SK-N-MC (cell line): ENCODE measurements at regions not wholly inside any gene's neighbourhood (a gene's known extent, or its start where the extent isn't known, plus 50 kb on each side); places are given as distances from the start of the nearest gene placed in this dataset.

Source experiments
- DNase-seq: peaks from one replicate; pipeline ENCODE4 v3.0.0-alpha.2; 2011; ENCODE audit warnings: low read depth, low spot score
- H3K27ac ChIP-seq: fragments of 200-600 bp; sonication (generic); 2 replicates; pipeline ENCODE4 v1.5.1; 2016; ENCODE audit warnings: mixed run types
- H3K36me3 ChIP-seq: fragments of 200-600 bp; sonication (generic); 2 replicates; pipeline ENCODE4 v1.6.1; 2017; ENCODE audit warnings: antibody characterized with exemption, low read length, mixed read lengths; ENCODE audit not compliant: insufficient read depth
- H3K4me3 ChIP-seq: fragments of 200-600 bp; sonication (generic); 2 replicates; pipeline ENCODE4 v1.5.1; 2016
- H3K9ac ChIP-seq: fragments of 200-600 bp; sonication (generic); 2 replicates; pipeline ENCODE4 v1.8.0; 2017; ENCODE audit warnings: mixed run types, mixed read lengths; ENCODE audit not compliant: insufficient read length
- H3K9me3 ChIP-seq: fragments of 200-600 bp; sonication (generic); 2 replicates; pipeline ENCODE4 v1.6.1; 2017; ENCODE audit warnings: low read depth, mild to moderate bottlenecking, antibody characterized with exemption, low read length, moderate library complexity, mixed read lengths
- EZH2 ChIP-seq: fragments of 200-600 bp; sonication (generic); IDR thresholded peaks from one replicate; pipeline ENCODE4 v1.6.1; 2017; ENCODE audit warnings: antibody characterized with exemption
- FOXP2 ChIP-seq: optimal IDR thresholded peaks from 2 replicates; pipeline ENCODE3; 2011; ENCODE audit warnings: mild to moderate bottlenecking, moderate library complexity; ENCODE audit not compliant: insufficient read depth; ENCODE audit errors: extremely low read length, control extremely low read depth
- POLR2AphosphoS5 ChIP-seq: IDR thresholded peaks from 2 replicates; pipeline ENCODE4 v1.6.1; 2012; ENCODE audit warnings: mild to moderate bottlenecking, low read depth, low read length, borderline replicate concordance

- Histone ChIP-seq H3K36me3 (no peaks in the 10 kb centered on the region), H3K9me3 (no peaks in the 10 kb centered on the region), H3K9ac (peak overlapping the region; percentile 68), H3K4me3 (peak overlapping the region; percentile 71), H3K27ac (peak overlapping the region; percentile 98)
- TF ChIP-seq EZH2 (no peak), FOXP2 (no peak), POLR2AphosphoS5 (peak; percentile 68; the same call in 1 of the 2 replicates)
- peak; percentile 86 for DNase-seq
Observed at GRCh38 chr6:140077827-140078560, 703.5 kb upstream of the CITED2 start.

GRCh38 chr6:140076105-140076504, 701.7 kb upstream of the CITED2 start:
- H3K9me3 ChIP-seq = no peaks in the 10 kb centered on the region
- H3K27ac ChIP-seq = no peak overlapping the region
- TF ChIP-seq POLR2AphosphoS5 = no peak
- no peak for TF ChIP-seq EZH2
- no peak for TF ChIP-seq FOXP2

GRCh38 chr6:140073456-140073855, 699.0 kb upstream of the CITED2 start:
- Histone ChIP-seq H3K4me3 (no peak overlapping the region), H3K27ac (peak overlapping the region; percentile 1; the same call in 1 of the 2 replicates), H3K9me3 (no peaks in the 10 kb centered on the region), H3K36me3 (no peaks in the 10 kb centered on the region), H3K9ac (no peak overlapping the region)
- no peak for DNase-seq
- no peak for TF ChIP-seq FOXP2
- no peak for TF ChIP-seq POLR2AphosphoS5
- TF ChIP-seq EZH2 = no peak

More at GRCh38 chr6:140076105-140076504, 701.7 kb upstream of the CITED2 start:
- H3K9ac ChIP-seq = no peak overlapping the region
- no peak for DNase-seq
- no peak overlapping the region for H3K4me3 ChIP-seq
- H3K36me3 ChIP-seq = no peaks in the 10 kb centered on the region

- H3K27ac ChIP-seq = peak overlapping the region; percentile 48; the same call in 1 of the 2 replicates
- TF ChIP-seq EZH2 (no peak), POLR2AphosphoS5 (no peak), FOXP2 (no peak)
- no peaks in the 10 kb centered on the region for H3K36me3 ChIP-seq
- H3K4me3 ChIP-seq = no peak overlapping the region; the same call in 1 of the 2 replicates
- no peaks in the 10 kb centered on the region for H3K9me3 ChIP-seq
- H3K9ac ChIP-seq = no peak overlapping the region
- no peak for DNase-seq
Observed at GRCh38 chr6:140071601-140072062, 697.2 kb upstream of the CITED2 start.

- H3K9ac ChIP-seq = no peak overlapping the region
- TF ChIP-seq EZH2 = no peak
- TF ChIP-seq POLR2AphosphoS5 = no peak
- TF ChIP-seq FOXP2 = no peak
Observed at GRCh38 chr6:140070846-140071473, 696.5 kb upstream of the CITED2 start.

GRCh38 chr6:140069576-140069975, 695.1 kb upstream of the CITED2 start:
- Histone ChIP-seq H3K9ac (no peak overlapping the region), H3K9me3 (no peaks in the 10 kb centered on the region)
- TF ChIP-seq EZH2 = no peak

More at GRCh38 chr6:140070846-140071473, 696.5 kb upstream of the CITED2 start:
- H3K9me3 ChIP-seq = no peaks in the 10 kb centered on the region
- H3K36me3 ChIP-seq = no peaks in the 10 kb centered on the region
- H3K27ac ChIP-seq = peak overlapping the region; percentile 48; the same call in 1 of the 2 replicates
- peak overlapping the region; percentile 5; the same call in 1 of the 2 replicates for H3K4me3 ChIP-seq
- no peak for DNase-seq

GRCh38 chr6:140068801-140069200, 694.4 kb upstream of the CITED2 start:
- H3K27ac ChIP-seq = peak overlapping the region; percentile 74; the same call in 1 of the 2 replicates
- H3K9me3 ChIP-seq = no peaks in the 10 kb centered on the region
- no peak overlapping the region for H3K9ac ChIP-seq
- no peak overlapping the region for H3K4me3 ChIP-seq
- no peaks in the 10 kb centered on the region for H3K36me3 ChIP-seq
- TF ChIP-seq EZH2 (no peak), POLR2AphosphoS5 (no peak), FOXP2 (no peak)
- no peak for DNase-seq

More at GRCh38 chr6:140069576-140069975, 695.1 kb upstream of the CITED2 start:
- Histone ChIP-seq H3K27ac (peak overlapping the region; percentile 74; the same call in 1 of the 2 replicates), H3K36me3 (no peaks in the 10 kb centered on the region), H3K4me3 (no peak overlapping the region)
- no peak for DNase-seq

GRCh38 chr6:140064366-140064765, 689.9 kb upstream of the CITED2 start:
- H3K9me3 ChIP-seq = no peaks in the 10 kb centered on the region
- no peak overlapping the region for H3K9ac ChIP-seq
- no peak for DNase-seq
- H3K27ac ChIP-seq = 0 out of 2 replicates have a peak overlapping the region, but pooled peaks have one; percentile 27
- H3K36me3 ChIP-seq = peaks cover 6% of the 10 kb centered on the region; the same call in 1 of the 2 replicates
- TF ChIP-seq FOXP2 = no peak
- TF ChIP-seq EZH2 = no peak
- TF ChIP-seq POLR2AphosphoS5 = no peak
- no peak overlapping the region for H3K4me3 ChIP-seq
